ENCODE measurements at regions not wholly inside any gene's neighbourhood (a gene's known extent, or its start where the extent isn't known, plus 50 kb on each side); places are given as distances from the start of the nearest gene placed in this dataset.
"Not testable (repeated sequence)": the region's sequence is repeated elsewhere in the genome, so short reads cannot be mapped to it uniquely, and the experiment has no call there.

DNA sequence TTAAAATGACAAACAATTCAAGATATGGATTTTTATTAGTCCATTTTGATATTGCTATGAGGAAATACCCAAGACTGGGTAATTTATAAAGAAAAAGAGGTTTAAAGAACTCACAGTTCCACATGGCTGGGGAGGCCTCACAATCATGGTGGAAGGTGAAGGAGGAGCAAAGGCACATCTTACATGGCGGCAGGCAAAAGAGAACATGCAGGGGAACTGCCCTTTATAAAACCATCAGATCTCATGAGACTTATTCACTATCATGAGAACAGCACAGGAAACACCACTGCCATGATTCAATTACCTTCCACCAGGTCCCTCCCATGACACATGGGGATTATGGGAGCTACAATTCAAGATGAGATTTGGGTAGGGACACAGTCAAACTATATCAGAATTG lies 69.8 kb downstream of the FASLG start:
- not testable (repeated sequence) for TF ChIP-seq POLR2A (IDR thresholded peaks at IDR 0.05; ENCODE audit: low read depth, low read length); POLR2AphosphoS5 (IDR thresholded peaks at IDR 0.05; ENCODE audit: low read depth, low read length); SPI1 (IDR thresholded peaks at IDR 0.05; ENCODE audit: low read depth, low read length); PAX5 (IDR thresholded peaks at IDR 0.05; ENCODE audit: insufficient read depth, low read length, severe bottlenecking); TAF1 (IDR thresholded peaks at IDR 0.05; ENCODE audit: low read depth, low read length); POU2F2 (IDR thresholded peaks at IDR 0.05; ENCODE audit: low read depth, low read length)
